Activated naive CD4-positive, alpha-beta T cell treated with anti-CD3 and anti-CD28 coated beads, Interleukin-2, amount 50 U/mL, for 24 hours (primary cell): ENCODE measurements at regions not wholly inside any gene's neighbourhood (a gene's known extent, or its start where the extent isn't known, plus 50 kb on each side); places are given as distances from the start of the nearest gene placed in this dataset.
A peak's percentile ranks its signal among the peaks of the same experiment; 100 is the strongest.

Source experiments
- H3K27ac Mint-ChIP-seq: one replicate; pipeline ENCODE4 v1.8.0; 2021; ENCODE audit warnings: mild to moderate bottlenecking, mixed read lengths
- H3K27me3 Mint-ChIP-seq: one replicate; pipeline ENCODE4 v1.8.0; 2021; ENCODE audit warnings: mixed read lengths
- H3K36me3 Mint-ChIP-seq: one replicate; pipeline ENCODE4 v1.8.0; 2021; ENCODE audit warnings: mixed read lengths
- H3K4me1 Mint-ChIP-seq: one replicate; pipeline ENCODE4 v1.8.0; 2021; ENCODE audit warnings: mixed read lengths
- H3K4me3 Mint-ChIP-seq: one replicate; pipeline ENCODE4 v1.8.0; 2021; ENCODE audit warnings: mild to moderate bottlenecking, mixed read lengths
- H3K9me3 Mint-ChIP-seq: one replicate; pipeline ENCODE4 v1.8.0; 2021; ENCODE audit warnings: mixed read lengths

- Mint-ChIP-seq H3K27ac (peak overlapping the region; percentile 97), H3K4me1 (peaks cover 67% of the 10 kb centered on the region), H3K9me3 (peaks cover 9% of the 10 kb centered on the region), H3K4me3 (peak overlapping the region; percentile 70), H3K27me3 (no peaks in the 10 kb centered on the region), H3K36me3 (peaks cover 19% of the 10 kb centered on the region)
Measured at GRCh38 chr14:50045039-50045711, 71.2 kb downstream of the VCPKMT start.

- peaks cover 61% of the 10 kb centered on the region for H3K4me1 Mint-ChIP-seq
- no peaks in the 10 kb centered on the region for H3K27me3 Mint-ChIP-seq
- H3K36me3 Mint-ChIP-seq: peaks cover 19% of the 10 kb centered on the region
- peaks cover 9% of the 10 kb centered on the region for H3K9me3 Mint-ChIP-seq
- peak overlapping the region; percentile 70 for H3K4me3 Mint-ChIP-seq
- peak overlapping the region; percentile 97 for H3K27ac Mint-ChIP-seq
Measured at GRCh38 chr14:50045837-50046236, 70.5 kb downstream of the VCPKMT start.

GRCh38 chr14:50047274-50047676 is 69.1 kb downstream of the VCPKMT start:
- Mint-ChIP-seq H3K4me3 (no peak overlapping the region), H3K9me3 (peaks cover 9% of the 10 kb centered on the region), H3K27me3 (no peaks in the 10 kb centered on the region), H3K4me1 (peaks cover 52% of the 10 kb centered on the region), H3K36me3 (peaks cover 19% of the 10 kb centered on the region), H3K27ac (peak overlapping the region; percentile 77)

- peaks cover 9% of the 10 kb centered on the region for H3K9me3 Mint-ChIP-seq
- no peak overlapping the region for H3K27ac Mint-ChIP-seq
- H3K4me3 Mint-ChIP-seq: no peak overlapping the region
- H3K36me3 Mint-ChIP-seq: peaks cover 19% of the 10 kb centered on the region
- H3K4me1 Mint-ChIP-seq: peaks cover 54% of the 10 kb centered on the region
- no peaks in the 10 kb centered on the region for H3K27me3 Mint-ChIP-seq
Measured at GRCh38 chr14:50049093-50049492, 67.3 kb downstream of the VCPKMT start.

- Mint-ChIP-seq H3K4me1 (peaks cover 48% of the 10 kb centered on the region), H3K9me3 (peaks cover 9% of the 10 kb centered on the region), H3K36me3 (peaks cover 19% of the 10 kb centered on the region), H3K27me3 (no peaks in the 10 kb centered on the region), H3K27ac (no peak overlapping the region), H3K4me3 (no peak overlapping the region)
Measured at GRCh38 chr14:50049703-50050570, 66.4 kb downstream of the VCPKMT start.

GRCh38 chr14:50051106-50051505 is 65.3 kb downstream of the VCPKMT start:
- H3K4me3 Mint-ChIP-seq: no peak overlapping the region
- peaks cover 10% of the 10 kb centered on the region for H3K36me3 Mint-ChIP-seq
- H3K9me3 Mint-ChIP-seq: no peaks in the 10 kb centered on the region
- H3K27me3 Mint-ChIP-seq: no peaks in the 10 kb centered on the region
- no peak overlapping the region for H3K27ac Mint-ChIP-seq
- H3K4me1 Mint-ChIP-seq: peaks cover 40% of the 10 kb centered on the region

GRCh38 chr14:50051706-50052105 is 64.7 kb downstream of the VCPKMT start:
- H3K27ac Mint-ChIP-seq: no peak overlapping the region
- H3K4me3 Mint-ChIP-seq: no peak overlapping the region
- H3K9me3 Mint-ChIP-seq: no peaks in the 10 kb centered on the region
- H3K36me3 Mint-ChIP-seq: peaks cover 7% of the 10 kb centered on the region
- H3K27me3 Mint-ChIP-seq: no peaks in the 10 kb centered on the region
- peaks cover 40% of the 10 kb centered on the region for H3K4me1 Mint-ChIP-seq

- Mint-ChIP-seq H3K36me3 (peaks cover 7% of the 10 kb centered on the region), H3K4me1 (peaks cover 41% of the 10 kb centered on the region), H3K27ac (no peak overlapping the region), H3K4me3 (no peak overlapping the region), H3K9me3 (no peaks in the 10 kb centered on the region), H3K27me3 (no peaks in the 10 kb centered on the region)
Measured at GRCh38 chr14:50052517-50052916, 63.9 kb downstream of the VCPKMT start.

GRCh38 chr14:50053935-50054334 is 62.4 kb downstream of the VCPKMT start:
- no peaks in the 10 kb centered on the region for H3K27me3 Mint-ChIP-seq
- peaks cover 48% of the 10 kb centered on the region for H3K4me1 Mint-ChIP-seq
- H3K9me3 Mint-ChIP-seq: no peaks in the 10 kb centered on the region
- H3K36me3 Mint-ChIP-seq: peaks cover 6% of the 10 kb centered on the region
- no peak overlapping the region for H3K4me3 Mint-ChIP-seq
- peak overlapping the region; percentile 59 for H3K27ac Mint-ChIP-seq

GRCh38 chr14:50055461-50056228 is 60.7 kb downstream of the VCPKMT start:
- H3K4me1 Mint-ChIP-seq: peaks cover 52% of the 10 kb centered on the region
- H3K27ac Mint-ChIP-seq: no peak overlapping the region
- no peak overlapping the region for H3K4me3 Mint-ChIP-seq
- H3K9me3 Mint-ChIP-seq: no peaks in the 10 kb centered on the region
- no peaks in the 10 kb centered on the region for H3K27me3 Mint-ChIP-seq
- H3K36me3 Mint-ChIP-seq: no peaks in the 10 kb centered on the region

- Mint-ChIP-seq H3K4me3 (no peak overlapping the region), H3K9me3 (no peaks in the 10 kb centered on the region), H3K4me1 (peaks cover 60% of the 10 kb centered on the region), H3K27me3 (no peaks in the 10 kb centered on the region), H3K27ac (no peak overlapping the region), H3K36me3 (no peaks in the 10 kb centered on the region)
Measured at GRCh38 chr14:50056435-50056834, 59.9 kb downstream of the VCPKMT start.

GRCh38 chr14:50057331-50057730 is 59.0 kb downstream of the VCPKMT start:
- H3K36me3 Mint-ChIP-seq: no peaks in the 10 kb centered on the region
- no peak overlapping the region for H3K27ac Mint-ChIP-seq
- no peaks in the 10 kb centered on the region for H3K27me3 Mint-ChIP-seq
- no peak overlapping the region for H3K4me3 Mint-ChIP-seq
- no peaks in the 10 kb centered on the region for H3K9me3 Mint-ChIP-seq
- H3K4me1 Mint-ChIP-seq: peaks cover 68% of the 10 kb centered on the region

GRCh38 chr14:50058113-50058512 is 58.3 kb downstream of the VCPKMT start:
- peaks cover 1% of the 10 kb centered on the region for H3K36me3 Mint-ChIP-seq
- H3K4me1 Mint-ChIP-seq: peaks cover 75% of the 10 kb centered on the region
- H3K27ac Mint-ChIP-seq: no peak overlapping the region
- H3K27me3 Mint-ChIP-seq: no peaks in the 10 kb centered on the region
- no peaks in the 10 kb centered on the region for H3K9me3 Mint-ChIP-seq
- no peak overlapping the region for H3K4me3 Mint-ChIP-seq
